ENCODE measurements at regions not wholly inside any gene's neighbourhood (a gene's known extent, or its start where the extent isn't known, plus 50 kb on each side); places are given as distances from the start of the nearest gene placed in this dataset.

DNA sequence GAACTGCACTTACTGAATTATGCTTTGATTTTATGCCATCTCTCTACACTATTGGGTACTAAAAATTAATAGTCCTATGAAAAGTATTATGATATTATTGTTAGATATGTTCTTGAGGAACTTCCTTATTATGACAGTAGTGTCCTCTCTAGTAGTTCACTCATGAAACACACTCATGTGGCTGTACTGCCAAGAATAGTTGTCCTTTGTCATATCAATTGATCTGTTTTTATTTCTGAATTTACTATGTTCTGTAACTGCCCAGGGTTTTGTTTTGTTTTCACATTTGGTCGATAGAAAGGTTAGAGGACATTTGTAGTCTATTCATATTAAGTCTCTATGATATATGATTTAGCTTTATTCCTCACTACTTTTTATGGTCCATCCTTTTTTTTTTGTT, 215.2 kb downstream of the PPARGC1A start:
- no peak for TF ChIP-seq EZH2 (IDR thresholded peaks at IDR 0.05; ENCODE audit: borderline replicate concordance, low read depth, low read length, severe bottlenecking)
- TF ChIP-seq, protein P1, sequence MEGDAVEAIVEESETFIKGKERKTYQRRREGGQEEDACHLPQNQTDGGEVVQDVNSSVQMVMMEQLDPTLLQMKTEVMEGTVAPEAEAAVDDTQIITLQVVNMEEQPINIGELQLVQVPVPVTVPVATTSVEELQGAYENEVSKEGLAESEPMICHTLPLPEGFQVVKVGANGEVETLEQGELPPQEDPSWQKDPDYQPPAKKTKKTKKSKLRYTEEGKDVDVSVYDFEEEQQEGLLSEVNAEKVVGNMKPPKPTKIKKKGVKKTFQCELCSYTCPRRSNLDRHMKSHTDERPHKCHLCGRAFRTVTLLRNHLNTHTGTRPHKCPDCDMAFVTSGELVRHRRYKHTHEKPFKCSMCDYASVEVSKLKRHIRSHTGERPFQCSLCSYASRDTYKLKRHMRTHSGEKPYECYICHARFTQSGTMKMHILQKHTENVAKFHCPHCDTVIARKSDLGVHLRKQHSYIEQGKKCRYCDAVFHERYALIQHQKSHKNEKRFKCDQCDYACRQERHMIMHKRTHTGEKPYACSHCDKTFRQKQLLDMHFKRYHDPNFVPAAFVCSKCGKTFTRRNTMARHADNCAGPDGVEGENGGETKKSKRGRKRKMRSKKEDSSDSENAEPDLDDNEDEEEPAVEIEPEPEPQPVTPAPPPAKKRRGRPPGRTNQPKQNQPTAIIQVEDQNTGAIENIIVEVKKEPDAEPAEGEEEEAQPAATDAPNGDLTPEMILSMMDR (IDR thresholded peaks at IDR 0.05; ENCODE audit: borderline replicate concordance, extremely low read depth, low read length, poor library complexity, severe bottlenecking) = no peak

Data from DND-41 (cell line).